ENCODE measurements at regions not wholly inside any gene's neighbourhood (a gene's known extent, or its start where the extent isn't known, plus 50 kb on each side); places are given as distances from the start of the nearest gene placed in this dataset.
A peak's percentile ranks its signal among the peaks of the same experiment; 100 is the strongest.

DNA sequence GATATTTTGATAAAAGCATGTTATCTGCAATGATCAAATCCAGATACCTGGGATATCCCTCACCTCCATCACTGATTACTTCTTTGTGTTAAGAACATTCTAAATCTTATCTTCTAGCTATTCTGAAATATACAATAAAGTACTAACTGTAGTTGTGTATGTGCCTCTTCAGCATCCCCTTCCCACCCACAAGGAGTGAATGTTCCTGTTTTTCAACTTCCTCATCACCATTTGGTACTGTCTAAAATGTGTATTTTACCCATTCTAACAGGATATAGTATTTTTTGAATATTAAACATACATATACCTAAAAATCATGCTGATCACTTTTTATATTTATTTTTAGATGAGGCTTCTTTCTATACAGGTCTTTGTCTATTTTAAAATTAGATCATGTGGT, 1252.6 kb downstream of the TMEM121 start (continued):
- TF ChIP-seq, protein P1, sequence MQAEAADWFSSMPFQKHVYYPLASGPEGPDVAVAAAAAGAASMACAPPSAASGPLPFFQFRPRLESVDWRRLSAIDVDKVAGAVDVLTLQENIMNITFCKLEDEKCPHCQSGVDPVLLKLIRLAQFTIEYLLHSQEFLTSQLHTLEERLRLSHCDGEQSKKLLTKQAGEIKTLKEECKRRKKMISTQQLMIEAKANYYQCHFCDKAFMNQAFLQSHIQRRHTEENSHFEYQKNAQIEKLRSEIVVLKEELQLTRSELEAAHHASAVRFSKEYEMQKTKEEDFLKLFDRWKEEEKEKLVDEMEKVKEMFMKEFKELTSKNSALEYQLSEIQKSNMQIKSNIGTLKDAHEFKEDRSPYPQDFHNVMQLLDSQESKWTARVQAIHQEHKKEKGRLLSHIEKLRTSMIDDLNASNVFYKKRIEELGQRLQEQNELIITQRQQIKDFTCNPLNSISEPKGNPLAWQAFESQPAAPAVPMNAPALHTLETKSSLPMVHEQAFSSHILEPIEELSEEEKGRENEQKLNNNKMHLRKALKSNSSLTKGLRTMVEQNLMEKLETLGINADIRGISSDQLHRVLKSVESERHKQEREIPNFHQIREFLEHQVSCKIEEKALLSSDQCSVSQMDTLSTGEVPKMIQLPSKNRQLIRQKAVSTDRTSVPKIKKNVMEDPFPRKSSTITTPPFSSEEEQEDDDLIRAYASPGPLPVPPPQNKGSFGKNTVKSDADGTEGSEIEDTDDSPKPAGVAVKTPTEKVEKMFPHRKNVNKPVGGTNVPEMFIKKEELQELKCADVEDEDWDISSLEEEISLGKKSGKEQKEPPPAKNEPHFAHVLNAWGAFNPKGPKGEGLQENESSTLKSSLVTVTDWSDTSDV (CRISPR knock-in tag; IDR thresholded peaks at IDR 0.05), result no peak
- TF ChIP-seq NPAS2 (CRISPR knock-in tag; IDR thresholded peaks at IDR 0.05; ENCODE audit: borderline replicate concordance) (no peak), KLF13 (CRISPR knock-in tag; IDR thresholded peaks at IDR 0.05) (no peak), TEAD2 (CRISPR knock-in tag; IDR thresholded peaks at IDR 0.05) (no peak)

DNA sequence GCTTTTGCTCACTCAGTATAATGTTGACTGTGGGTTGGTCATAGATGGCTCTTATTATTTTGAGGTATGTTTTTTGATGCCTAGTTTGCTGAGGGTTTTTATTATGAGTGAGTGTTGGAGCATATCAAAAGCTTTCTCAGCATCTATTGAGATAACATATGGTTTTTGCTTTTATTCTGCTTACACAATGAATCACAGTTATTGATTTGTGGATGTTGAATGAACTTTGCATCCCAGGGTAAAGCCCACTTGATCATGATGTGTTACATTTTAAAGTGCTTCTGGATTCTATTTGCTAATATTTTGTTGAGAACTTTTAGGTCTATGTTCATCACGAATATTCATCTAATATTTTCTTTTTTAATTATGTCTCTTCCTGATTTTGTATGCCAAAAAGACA, 1260.3 kb downstream of the TMEM121 start:
- 2% methylated on average over 1 of the region's 1 CpG for WGBS (ENCODE audit: low lambda C conversion rate)

More for the DNA sequence above, 1260.3 kb downstream of the TMEM121 start:
- Histone ChIP-seq H3K9me3 (ENCODE audit: low read length) (no peaks in the 10 kb centered on the region), H2AFZ (ENCODE audit: low read length) (no peak overlapping the region), H3K79me2 (ENCODE audit: insufficient read depth, low read length) (no peaks in the 10 kb centered on the region), H3K4me2 (ENCODE audit: low read depth, low read length) (no peak overlapping the region), H4K20me1 (ENCODE audit: insufficient read depth, low read length) (no peaks in the 10 kb centered on the region), H3K27me3 (ENCODE audit: control insufficient read depth in 1 of 2, insufficient read depth in 2 of 2, low read length in 2 of 2) (no peaks in the 10 kb centered on the region; a peak in 1 of 5 replicates), H3K4me1 (ENCODE audit: insufficient read depth, low read length) (no peaks in the 10 kb centered on the region), H3K9ac (ENCODE audit: insufficient read depth, low read depth, low read length) (no peak overlapping the region), H3K36me3 (replicated peaks in 1 of 2; ENCODE audit: control insufficient read depth in 1 of 2, insufficient read depth in 2 of 2, low read length in 2 of 2) (no peaks in the 10 kb centered on the region), H3K4me3 (replicated peaks in 1 of 3; ENCODE audit: insufficient read depth in 1 of 3, low read depth in 2 of 3, low read length in 3 of 3) (no peak overlapping the region), H3K27ac (ENCODE audit: extremely low read length, insufficient read depth, low read length) (no peak overlapping the region)
- DNase-seq (ENCODE audit: low spot score), result no peak
- in situ Hi-C loops (cut with HindIII; ENCODE audit: extremely low pct_ligation_motif_present, low pct_unique_long_range_greater_than_20kb) (no loop called here), intact Hi-C loops (cut with micrococcal nuclease; ENCODE audit: unreplicated experiment) (no loop called here)
- FAIRE-seq, result no peak
- TF ChIP-seq, protein P2, sequence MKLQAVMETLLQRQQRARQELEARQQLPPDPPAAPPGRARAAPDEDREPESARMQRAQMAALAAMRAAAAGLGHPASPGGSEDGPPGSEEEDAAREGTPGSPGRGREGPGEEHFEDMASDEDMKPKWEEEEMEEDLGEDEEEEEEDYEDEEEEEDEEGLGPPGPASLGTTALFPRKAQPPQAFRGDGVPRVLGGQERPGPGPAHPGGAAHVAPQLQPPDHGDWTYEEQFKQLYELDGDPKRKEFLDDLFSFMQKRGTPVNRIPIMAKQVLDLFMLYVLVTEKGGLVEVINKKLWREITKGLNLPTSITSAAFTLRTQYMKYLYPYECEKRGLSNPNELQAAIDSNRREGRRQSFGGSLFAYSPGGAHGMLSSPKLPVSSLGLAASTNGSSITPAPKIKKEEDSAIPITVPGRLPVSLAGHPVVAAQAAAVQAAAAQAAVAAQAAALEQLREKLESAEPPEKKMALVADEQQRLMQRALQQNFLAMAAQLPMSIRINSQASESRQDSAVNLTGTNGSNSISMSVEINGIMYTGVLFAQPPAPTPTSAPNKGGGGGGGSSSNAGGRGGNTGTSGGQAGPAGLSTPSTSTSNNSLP (IDR thresholded peaks at IDR 0.05; ENCODE audit: low read depth, low read length), result peak; percentile 64; the same call in 1 of the 2 replicates
- TF ChIP-seq, protein P3, sequence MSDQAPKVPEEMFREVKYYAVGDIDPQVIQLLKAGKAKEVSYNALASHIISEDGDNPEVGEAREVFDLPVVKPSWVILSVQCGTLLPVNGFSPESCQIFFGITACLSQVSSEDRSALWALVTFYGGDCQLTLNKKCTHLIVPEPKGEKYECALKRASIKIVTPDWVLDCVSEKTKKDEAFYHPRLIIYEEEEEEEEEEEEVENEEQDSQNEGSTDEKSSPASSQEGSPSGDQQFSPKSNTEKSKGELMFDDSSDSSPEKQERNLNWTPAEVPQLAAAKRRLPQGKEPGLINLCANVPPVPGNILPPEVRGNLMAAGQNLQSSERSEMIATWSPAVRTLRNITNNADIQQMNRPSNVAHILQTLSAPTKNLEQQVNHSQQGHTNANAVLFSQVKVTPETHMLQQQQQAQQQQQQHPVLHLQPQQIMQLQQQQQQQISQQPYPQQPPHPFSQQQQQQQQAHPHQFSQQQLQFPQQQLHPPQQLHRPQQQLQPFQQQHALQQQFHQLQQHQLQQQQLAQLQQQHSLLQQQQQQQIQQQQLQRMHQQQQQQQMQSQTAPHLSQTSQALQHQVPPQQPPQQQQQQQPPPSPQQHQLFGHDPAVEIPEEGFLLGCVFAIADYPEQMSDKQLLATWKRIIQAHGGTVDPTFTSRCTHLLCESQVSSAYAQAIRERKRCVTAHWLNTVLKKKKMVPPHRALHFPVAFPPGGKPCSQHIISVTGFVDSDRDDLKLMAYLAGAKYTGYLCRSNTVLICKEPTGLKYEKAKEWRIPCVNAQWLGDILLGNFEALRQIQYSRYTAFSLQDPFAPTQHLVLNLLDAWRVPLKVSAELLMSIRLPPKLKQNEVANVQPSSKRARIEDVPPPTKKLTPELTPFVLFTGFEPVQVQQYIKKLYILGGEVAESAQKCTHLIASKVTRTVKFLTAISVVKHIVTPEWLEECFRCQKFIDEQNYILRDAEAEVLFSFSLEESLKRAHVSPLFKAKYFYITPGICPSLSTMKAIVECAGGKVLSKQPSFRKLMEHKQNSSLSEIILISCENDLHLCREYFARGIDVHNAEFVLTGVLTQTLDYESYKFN (CRISPR knock-in tag; conservative IDR thresholded peaks at IDR 0.05), result 0 out of 2 replicates have a peak, but pooled peaks have one; percentile 14
- TF ChIP-seq, protein P4, sequence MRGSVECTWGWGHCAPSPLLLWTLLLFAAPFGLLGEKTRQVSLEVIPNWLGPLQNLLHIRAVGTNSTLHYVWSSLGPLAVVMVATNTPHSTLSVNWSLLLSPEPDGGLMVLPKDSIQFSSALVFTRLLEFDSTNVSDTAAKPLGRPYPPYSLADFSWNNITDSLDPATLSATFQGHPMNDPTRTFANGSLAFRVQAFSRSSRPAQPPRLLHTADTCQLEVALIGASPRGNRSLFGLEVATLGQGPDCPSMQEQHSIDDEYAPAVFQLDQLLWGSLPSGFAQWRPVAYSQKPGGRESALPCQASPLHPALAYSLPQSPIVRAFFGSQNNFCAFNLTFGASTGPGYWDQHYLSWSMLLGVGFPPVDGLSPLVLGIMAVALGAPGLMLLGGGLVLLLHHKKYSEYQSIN (CRISPR knock-in tag; IDR thresholded peaks at IDR 0.05; ENCODE audit: borderline replicate concordance), result no peak
- no peak for ATAC-seq
- ChIA-PET POLR2A (no interaction called here), CTCF (ENCODE audit: low intra/inter-chr PET ratio, low total read pairs) (no interaction called here)
- no TSS peak for BruUV-seq (replicated peaks)

Data from HepG2 (cell line).